Adrenal gland (tissue), 9 donors: ENCODE measurements at regions not wholly inside any gene's neighbourhood (a gene's known extent, or its start where the extent isn't known, plus 50 kb on each side); places are given as distances from the start of the nearest gene placed in this dataset.

Source experiments
- DNase-seq, 7 donors: peaks; one replicate each; pipeline ENCODE4 v3.0.0-alpha.2; 2019 to 2020
- H3K27ac ChIP-seq, 5 donors: fragments of 200-600 bp; sonication (generic) in 4 of 5; 1 replicate in 3 of 5; 2 replicates in 2 of 5; pipeline versions ENCODE4 v1.5.1 to v1.8.0; 2016 to 2020; ENCODE audit warnings: mild to moderate bottlenecking in 1 of 5
- H3K27me3 ChIP-seq: fragments of 200-600 bp; 2 replicates; pipeline ENCODE4 v1.8.0; 2021
- H3K36me3 ChIP-seq, 2 donors: fragments of 200-600 bp; replicated peaks in 1 of 2; 1 replicate in 1 of 2; 2 replicates in 1 of 2; pipeline versions ENCODE4 v1.5.1 to v1.8.0; 2018 to 2022
- H3K4me1 ChIP-seq, 2 donors: fragments of 200-600 bp; replicated peaks in 1 of 2; 1 replicate in 1 of 2; 2 replicates in 1 of 2; pipeline versions ENCODE4 v1.5.1 to v1.8.0; 2018 to 2021
- H3K4me3 ChIP-seq, 4 donors: fragments of 200-600 bp; sonication (generic) in 3 of 4; one replicate each; pipeline ENCODE4 v1.5.1; 2016 to 2018
- H3K9me3 ChIP-seq, 3 donors: fragments of 200-600 bp; sonication (generic) in 1 of 3; replicated peaks in 1 of 3; 1 replicate in 2 of 3; 2 replicates in 1 of 3; pipeline versions ENCODE4 v1.5.1 to v1.8.0; 2016 to 2021
- POLR2A ChIP-seq, 2 donors: fragments of 450-650 bp; IDR thresholded peaks; one replicate each; pipeline ENCODE4 v1.6.1; 2017; ENCODE audit warnings: antibody characterized with exemption in 2 of 2, mild to moderate bottlenecking in 2 of 2, moderate library complexity in 1 of 2
- WGBS, 4 donors: extraction: QIAGEN DNeasy Blood & Tissue Kit in 2 of 4; methylation state at CpG; one replicate each; pipeline versions ENCODE4 v1.1.5 to v1.1.7; 2013 to 2017; 5-methylcytosine and 5-hydroxymethylcytosine counted together
- intact Hi-C, 2 donors: fragments of 100-400 bp; cut with DNase I; formaldehyde crosslinking; loops; one replicate each; pipeline versions ENCODE4 v1.14.1 to v1.15.0; 2022 to 2023
- TF ChIP-seq, protein P1 (sequence below), 6 experiments: fragments of 450-650 bp in 4 of 6; fragments of 200-600 bp in 2 of 6; sonication (generic) in 1 of 6; IDR thresholded peaks; 1 replicate in 5 of 6; 2 replicates in 1 of 6; pipeline versions ENCODE4 v1.5.1 to v1.8.0; 2016 to 2021; ENCODE audit warnings: antibody characterized with exemption in 6 of 6, mild to moderate bottlenecking in 2 of 6, moderate library complexity in 1 of 6
- donor health status: healthy with polysubstance abuse.
- donor health status: Bipolar disorder and iron deficiency.
- donor health status: DM: yes; HTN: yes; CAD: no.
- donor health status: DM: no; HTN: no; CAD: no.
- donor health status: DM: no; HTN: no; CAD: no.

- WGBS, 4 donors: 68 to 85% (median 71%) methylated on average over 3 of the region's 3 CpGs
- no peak overlapping the region for H3K27ac ChIP-seq
- intact Hi-C loops: no loop called here
- TF ChIP-seq, protein P1, sequence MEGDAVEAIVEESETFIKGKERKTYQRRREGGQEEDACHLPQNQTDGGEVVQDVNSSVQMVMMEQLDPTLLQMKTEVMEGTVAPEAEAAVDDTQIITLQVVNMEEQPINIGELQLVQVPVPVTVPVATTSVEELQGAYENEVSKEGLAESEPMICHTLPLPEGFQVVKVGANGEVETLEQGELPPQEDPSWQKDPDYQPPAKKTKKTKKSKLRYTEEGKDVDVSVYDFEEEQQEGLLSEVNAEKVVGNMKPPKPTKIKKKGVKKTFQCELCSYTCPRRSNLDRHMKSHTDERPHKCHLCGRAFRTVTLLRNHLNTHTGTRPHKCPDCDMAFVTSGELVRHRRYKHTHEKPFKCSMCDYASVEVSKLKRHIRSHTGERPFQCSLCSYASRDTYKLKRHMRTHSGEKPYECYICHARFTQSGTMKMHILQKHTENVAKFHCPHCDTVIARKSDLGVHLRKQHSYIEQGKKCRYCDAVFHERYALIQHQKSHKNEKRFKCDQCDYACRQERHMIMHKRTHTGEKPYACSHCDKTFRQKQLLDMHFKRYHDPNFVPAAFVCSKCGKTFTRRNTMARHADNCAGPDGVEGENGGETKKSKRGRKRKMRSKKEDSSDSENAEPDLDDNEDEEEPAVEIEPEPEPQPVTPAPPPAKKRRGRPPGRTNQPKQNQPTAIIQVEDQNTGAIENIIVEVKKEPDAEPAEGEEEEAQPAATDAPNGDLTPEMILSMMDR (IDR thresholded peaks at IDR 0.05): no peak
- TF ChIP-seq POLR2A (IDR thresholded peaks at IDR 0.05): no peak
- H3K36me3 ChIP-seq: no peaks in the 10 kb centered on the region
- no peaks in the 10 kb centered on the region for H3K4me1 ChIP-seq
- no peak overlapping the region for H3K4me3 ChIP-seq
- H3K9me3 ChIP-seq: no peaks in the 10 kb centered on the region
- DNase-seq: no peak
- H3K27me3 ChIP-seq: no peaks in the 10 kb centered on the region
Observed at GRCh38 chr6:120805276-120805675, 529.0 kb downstream of the TBC1D32 start.

GRCh38 chr6:120804612-120805011 lies 529.7 kb downstream of the TBC1D32 start:
- no peaks in the 10 kb centered on the region for H3K27me3 ChIP-seq
- no peaks in the 10 kb centered on the region for H3K4me1 ChIP-seq
- no peak overlapping the region for H3K27ac ChIP-seq
- WGBS, 4 donors: 81 to 94% (median 93%) methylated on average over 2 of the region's 2 CpGs
- TF ChIP-seq, protein P1 (IDR thresholded peaks at IDR 0.05): no peak
- TF ChIP-seq POLR2A (IDR thresholded peaks at IDR 0.05): no peak
- intact Hi-C loops: no loop called here
- DNase-seq: no peak
- no peak overlapping the region for H3K4me3 ChIP-seq
- no peaks in the 10 kb centered on the region for H3K36me3 ChIP-seq
- H3K9me3 ChIP-seq: no peaks in the 10 kb centered on the region

DNA sequence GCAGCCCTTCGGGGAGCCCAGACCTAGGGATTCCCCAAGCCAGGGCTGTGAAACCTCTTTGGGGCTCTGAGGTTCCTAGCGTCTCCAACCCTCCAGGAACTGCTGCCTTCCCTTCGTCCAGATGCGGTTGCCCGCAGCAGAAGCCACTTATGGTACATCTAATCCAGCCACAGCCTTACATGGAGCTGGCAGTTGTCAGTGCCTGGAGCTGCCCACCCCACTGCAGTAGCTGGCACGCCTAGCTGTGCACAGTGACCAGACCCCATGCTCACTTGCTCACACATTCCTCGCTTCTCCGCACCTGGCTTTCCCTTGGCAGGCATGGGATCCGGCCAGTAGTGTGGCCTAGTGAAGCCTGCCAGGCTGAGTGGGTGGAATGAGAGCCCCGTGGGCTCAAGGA lies 547.6 kb downstream of the TBC1D32 start:
- Histone ChIP-seq H3K4me1 (no peaks in the 10 kb centered on the region), H3K27me3 (no peaks in the 10 kb centered on the region), H3K36me3 (no peaks in the 10 kb centered on the region), H3K4me3 (no peak overlapping the region), H3K27ac (no peak overlapping the region), H3K9me3 (no peaks in the 10 kb centered on the region)
- 83 to 95% (median 93%) methylated on average over 8 to 10 of the region's 10 CpGs for WGBS, 4 donors
- intact Hi-C loops: no loop called here
- DNase-seq: no peak
- no peak for TF ChIP-seq POLR2A (IDR thresholded peaks at IDR 0.05)
- TF ChIP-seq, protein P1 (IDR thresholded peaks at IDR 0.05): no peak

DNA sequence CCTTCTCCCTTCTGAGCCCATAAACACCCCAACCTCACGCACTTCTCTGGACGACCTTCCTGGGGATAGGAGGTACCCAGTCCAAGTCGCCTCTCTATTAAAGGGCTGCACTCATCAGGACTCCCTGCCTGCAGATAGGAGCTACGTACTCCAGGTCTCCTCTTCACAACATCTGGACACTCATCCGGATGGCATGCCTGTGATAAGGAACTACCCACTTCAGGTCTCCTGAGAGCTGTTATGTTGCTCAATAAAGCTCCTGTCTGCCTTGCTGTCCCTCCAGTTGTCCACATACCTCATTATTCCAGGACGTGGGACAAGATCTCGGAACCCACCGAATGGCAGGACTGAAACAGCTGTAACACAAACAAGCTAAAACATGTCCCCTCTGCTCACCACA lies 548.0 kb downstream of the TBC1D32 start:
- H3K4me3 ChIP-seq: no peak overlapping the region
- no peaks in the 10 kb centered on the region for H3K4me1 ChIP-seq
- intact Hi-C loops: no loop called here
- no peaks in the 10 kb centered on the region for H3K27me3 ChIP-seq
- no peaks in the 10 kb centered on the region for H3K9me3 ChIP-seq
- H3K27ac ChIP-seq: no peak overlapping the region
- WGBS, 4 donors: 87 to 93% (median 90%) methylated on average over 4 to 8 of the region's 8 CpGs
- TF ChIP-seq, protein P1 (IDR thresholded peaks at IDR 0.05): no peak
- TF ChIP-seq POLR2A (IDR thresholded peaks at IDR 0.05): no peak
- DNase-seq: no peak
- no peaks in the 10 kb centered on the region for H3K36me3 ChIP-seq
